Testis (tissue), 2 donors: ENCODE measurements at regions not wholly inside any gene's neighbourhood (a gene's known extent, or its start where the extent isn't known, plus 50 kb on each side); places are given as distances from the start of the nearest gene placed in this dataset.

ENCODE experiments used
- CTCF ChIP-seq, 3 experiments: fragments of 450-650 bp in 2 of 3; fragments of 200-600 bp in 1 of 3; sonication (generic) in 1 of 3; IDR thresholded peaks; one replicate each; pipeline ENCODE4 v1.5.1; 2016 to 2019; ENCODE audit warnings: antibody characterized with exemption in 3 of 3, mild to moderate bottlenecking in 2 of 3, moderate library complexity in 1 of 3
- POLR2A ChIP-seq: fragments of 450-650 bp; IDR thresholded peaks from one replicate; pipeline ENCODE4 v1.6.1; 2017; ENCODE audit warnings: antibody characterized with exemption, mild to moderate bottlenecking, moderate library complexity

GRCh38 chr10:121043124-121043849 is 192.1 kb downstream of the WDR11 start:
- no peak for TF ChIP-seq CTCF (IDR thresholded peaks at IDR 0.05)
- TF ChIP-seq POLR2A: no peak
